Gastroesophageal sphincter (tissue), 4 donors: ENCODE measurements at regions not wholly inside any gene's neighbourhood (a gene's known extent, or its start where the extent isn't known, plus 50 kb on each side); places are given as distances from the start of the nearest gene placed in this dataset.
A peak's percentile ranks its signal among the peaks of the same experiment; 100 is the strongest.

Experiments used
- ATAC-seq: fragments of 150-250 bp; one replicate; pipeline ENCODE4 v1.9.1; 2016; ENCODE audit warnings: mild to moderate bottlenecking, moderate library complexity
- H3K27ac ChIP-seq, 4 donors: fragments of 200-600 bp; sonication (generic) in 3 of 4; 1 replicate in 3 of 4; 2 replicates in 1 of 4; pipeline ENCODE4 v1.5.1; 2016 to 2019
- H3K27me3 ChIP-seq: fragments of 200-600 bp; sonication (generic); one replicate; pipeline ENCODE4 v1.5.1; 2019
- H3K36me3 ChIP-seq, 2 donors: fragments of 200-600 bp; sonication (generic); one replicate each; pipeline ENCODE4 v1.5.1; 2019; ENCODE audit warnings: control low read depth in 1 of 2
- H3K4me1 ChIP-seq, 3 donors: fragments of 200-600 bp; sonication (generic); 1 replicate in 2 of 3; 2 replicates in 1 of 3; pipeline ENCODE4 v1.5.1; 2016 to 2019; ENCODE audit warnings: control low read depth in 2 of 3
- H3K4me3 ChIP-seq, 2 donors: fragments of 200-600 bp; sonication (generic); one replicate each; pipeline ENCODE4 v1.5.1; 2019; ENCODE audit warnings: mild to moderate bottlenecking in 1 of 2, moderate library complexity in 1 of 2
- H3K9me3 ChIP-seq, 3 donors: fragments of 200-600 bp; sonication (generic); one replicate each; pipeline ENCODE4 v1.5.1; 2017 to 2019; ENCODE audit warnings: control low read depth in 2 of 3
- CTCF ChIP-seq, 4 experiments: fragments of 200-600 bp in 2 of 4; fragments of 450-650 bp in 2 of 4; sonication (generic) in 1 of 4; IDR thresholded peaks; one replicate each; pipeline ENCODE4 v1.5.1; 2017 to 2019; ENCODE audit warnings: antibody characterized with exemption in 4 of 4, mild to moderate bottlenecking in 2 of 4, moderate library complexity in 2 of 4
- EP300 ChIP-seq: sonication (generic); formaldehyde crosslinking; IDR thresholded peaks from one replicate; pipeline ENCODE4 v1.6.1; 2017; ENCODE audit warnings: antibody characterized with exemption, mild to moderate bottlenecking
- POLR2A ChIP-seq, 2 donors: fragments of 450-650 bp; IDR thresholded peaks; one replicate each; pipeline ENCODE4 v1.6.1; 2017; ENCODE audit warnings: antibody characterized with exemption in 2 of 2, mild to moderate bottlenecking in 2 of 2, moderate library complexity in 1 of 2
- POLR2AphosphoS5 ChIP-seq: sonication (generic); formaldehyde crosslinking; IDR thresholded peaks from one replicate; pipeline ENCODE4 v1.6.1; 2017; ENCODE audit warnings: antibody characterized with exemption
- WGBS, 2 donors: methylation state at CpG; one replicate each; pipeline ENCODE4 v1.1.5; 2018; ENCODE audit warnings: low coverage in 1 of 2; 5-methylcytosine and 5-hydroxymethylcytosine counted together

- ATAC-seq, result no peak
- TF ChIP-seq CTCF (IDR thresholded peaks at IDR 0.05) (no peak), POLR2AphosphoS5 (no peak), POLR2A (IDR thresholded peaks at IDR 0.05) (no peak), EP300 (no peak)
- H3K9me3 ChIP-seq, result no peaks in the 10 kb centered on the region
- WGBS, 2 donors, result 89 to 100% methylated on average over 1 of the region's 2 CpGs
- H3K27ac ChIP-seq, result no peak overlapping the region
- H3K36me3 ChIP-seq, result no peaks in the 10 kb centered on the region
- no peaks in the 10 kb centered on the region for H3K4me1 ChIP-seq
- H3K27me3 ChIP-seq, result no peaks in the 10 kb centered on the region
- H3K4me3 ChIP-seq, result no peak overlapping the region
Observed at GRCh38 chr1:219537223-219537631, 75.7 kb downstream of the ZC3H11B start.

DNA sequence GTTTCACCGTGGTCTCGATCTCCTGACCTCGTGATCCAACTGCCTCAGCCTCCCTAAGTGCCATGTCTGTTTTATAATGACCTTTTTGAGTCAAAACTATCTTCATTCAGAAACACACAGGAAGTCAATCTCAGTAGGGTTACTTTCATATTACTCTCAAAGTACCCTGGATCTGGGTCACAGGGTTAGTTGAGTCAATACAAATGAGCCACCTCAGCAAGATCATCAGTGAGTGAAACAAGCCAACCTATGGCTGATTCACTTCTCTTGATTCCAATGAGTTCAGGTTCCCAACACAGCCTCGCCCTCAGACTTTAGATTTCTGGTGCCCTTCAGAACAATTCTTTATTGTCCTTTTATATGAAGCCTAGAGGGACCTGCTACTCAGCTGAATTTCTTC lies 76.9 kb downstream of the ZC3H11B start:
- no peak overlapping the region for H3K27ac ChIP-seq
- H3K27me3 ChIP-seq, result no peaks in the 10 kb centered on the region
- no peaks in the 10 kb centered on the region for H3K36me3 ChIP-seq
- 96 to 100% methylated on average over 2 to 4 of the region's 4 CpGs for WGBS, 2 donors
- TF ChIP-seq POLR2A (IDR thresholded peaks at IDR 0.05) (no peak), POLR2AphosphoS5 (no peak), EP300 (no peak), CTCF (IDR thresholded peaks at IDR 0.05) (no peak)
- no peak overlapping the region for H3K4me3 ChIP-seq
- H3K4me1 ChIP-seq, result no peaks in the 10 kb centered on the region
- no peak for ATAC-seq
- no peaks in the 10 kb centered on the region for H3K9me3 ChIP-seq

- no peak overlapping the region for H3K27ac ChIP-seq
- H3K4me1 ChIP-seq, result no peaks in the 10 kb centered on the region
- no peaks in the 10 kb centered on the region for H3K36me3 ChIP-seq
- no peak for ATAC-seq
- H3K9me3 ChIP-seq, result no peaks in the 10 kb centered on the region
- no peak overlapping the region for H3K4me3 ChIP-seq
- no peaks in the 10 kb centered on the region for H3K27me3 ChIP-seq
- 40 to 64% methylated on average over 1 of the region's 1 CpG for WGBS, 2 donors
- TF ChIP-seq EP300 (no peak), POLR2AphosphoS5 (no peak), CTCF (IDR thresholded peaks at IDR 0.05) (no peak), POLR2A (IDR thresholded peaks at IDR 0.05) (no peak)
Observed at GRCh38 chr1:219534991-219535390, 77.9 kb downstream of the ZC3H11B start.

GRCh38 chr1:219533280-219533679 lies 79.6 kb downstream of the ZC3H11B start:
- no peak overlapping the region for H3K27ac ChIP-seq
- H3K36me3 ChIP-seq, result no peaks in the 10 kb centered on the region
- TF ChIP-seq POLR2A (IDR thresholded peaks at IDR 0.05) (no peak), POLR2AphosphoS5 (no peak), CTCF (IDR thresholded peaks at IDR 0.05) (no peak), EP300 (no peak)
- no peak overlapping the region for H3K4me3 ChIP-seq
- H3K9me3 ChIP-seq, result no peaks in the 10 kb centered on the region
- WGBS, 2 donors, result 48 to 55% methylated on average over 1 of the region's 1 CpG
- peak; percentile 88 for ATAC-seq
- H3K4me1 ChIP-seq, result no peaks in the 10 kb centered on the region
- no peaks in the 10 kb centered on the region for H3K27me3 ChIP-seq

DNA sequence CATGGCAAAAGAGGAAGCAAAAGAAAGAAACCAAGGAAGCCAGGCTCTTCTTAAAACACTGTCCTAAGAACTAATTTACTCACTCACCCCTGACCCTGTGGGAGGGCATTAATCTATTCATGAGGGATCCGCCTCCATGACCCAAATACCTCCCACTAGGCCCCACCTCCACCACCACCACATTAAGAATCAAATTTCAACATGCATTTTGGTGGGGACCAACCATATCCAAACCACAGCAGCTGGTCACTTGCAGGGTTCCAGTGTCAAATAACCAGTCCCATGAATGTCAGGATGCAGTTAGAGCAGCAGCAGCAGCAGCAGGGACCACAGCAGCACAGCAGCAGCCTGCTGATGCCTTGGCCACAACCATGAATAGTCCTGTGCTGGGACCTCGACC lies 83.8 kb downstream of the ZC3H11B start:
- Histone ChIP-seq H3K9me3 (no peaks in the 10 kb centered on the region), H3K36me3 (no peaks in the 10 kb centered on the region), H3K4me3 (no peak overlapping the region), H3K27ac (no peak overlapping the region), H3K4me1 (no peaks in the 10 kb centered on the region), H3K27me3 (no peaks in the 10 kb centered on the region)
- TF ChIP-seq POLR2A (IDR thresholded peaks at IDR 0.05), result no peak
- no peak for TF ChIP-seq CTCF (IDR thresholded peaks at IDR 0.05)
- TF ChIP-seq EP300, result no peak
- no peak for TF ChIP-seq POLR2AphosphoS5
- ATAC-seq, result no peak
- WGBS, 2 donors, result 80 to 91% methylated on average over 2 of the region's 2 CpGs
